ENCODE measurements at regions not wholly inside any gene's neighbourhood (a gene's known extent, or its start where the extent isn't known, plus 50 kb on each side); places are given as distances from the start of the nearest gene placed in this dataset.

GRCh38 chr9:7862170-7862569, 62.6 kb upstream of the DMAC1 start:
- no peaks in the 10 kb centered on the region for H3K36me3 Mint-ChIP-seq (ENCODE audit: low read depth)
- no peak for DNase-seq (ENCODE audit: low spot score)
- H3K4me1 Mint-ChIP-seq (ENCODE audit: low read depth): no peaks in the 10 kb centered on the region

DNA sequence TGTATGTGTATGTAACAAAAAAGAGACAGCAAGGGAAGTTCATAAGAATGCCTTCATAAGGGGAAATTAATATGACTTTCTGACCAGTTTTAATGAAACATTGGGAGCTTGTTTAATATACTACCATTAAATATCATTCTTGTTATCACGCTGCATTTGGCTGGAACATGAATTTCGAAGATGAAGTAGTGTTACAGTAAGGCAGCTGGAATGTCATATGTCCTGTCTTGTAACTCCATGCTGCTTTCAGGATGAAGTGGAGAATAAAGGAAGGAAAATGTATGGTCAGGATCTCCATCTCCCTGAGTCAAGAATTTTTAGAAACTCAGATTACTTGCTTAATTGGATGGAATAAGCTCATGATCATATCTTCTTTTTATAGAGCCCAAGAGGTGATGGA, 61.5 kb upstream of the DMAC1 start:
- H3K27me3 Mint-ChIP-seq (ENCODE audit: low read depth): no peaks in the 10 kb centered on the region
- no peaks in the 10 kb centered on the region for H3K4me1 Mint-ChIP-seq (ENCODE audit: low read depth)
- H3K27ac Mint-ChIP-seq: no peak overlapping the region
- no peak for DNase-seq (ENCODE audit: low spot score)
- no peak overlapping the region for H3K4me3 Mint-ChIP-seq
- no peaks in the 10 kb centered on the region for H3K9me3 Mint-ChIP-seq
- H3K36me3 Mint-ChIP-seq (ENCODE audit: low read depth): no peaks in the 10 kb centered on the region

More at GRCh38 chr9:7862170-7862569, 62.6 kb upstream of the DMAC1 start:
- H3K9me3 Mint-ChIP-seq: no peaks in the 10 kb centered on the region
- no peak overlapping the region for H3K27ac Mint-ChIP-seq
- no peaks in the 10 kb centered on the region for H3K27me3 Mint-ChIP-seq (ENCODE audit: low read depth)
- no peak overlapping the region for H3K4me3 Mint-ChIP-seq

GRCh38 chr9:7860335-7860709, 60.7 kb upstream of the DMAC1 start:
- H3K36me3 Mint-ChIP-seq (ENCODE audit: low read depth): no peaks in the 10 kb centered on the region

GRCh38 chr9:7859701-7860334, 60.2 kb upstream of the DMAC1 start:
- H3K9me3 Mint-ChIP-seq: no peaks in the 10 kb centered on the region
- no peaks in the 10 kb centered on the region for H3K36me3 Mint-ChIP-seq (ENCODE audit: low read depth)
- H3K4me3 Mint-ChIP-seq: no peak overlapping the region
- DNase-seq (ENCODE audit: low spot score): no peak
- H3K27me3 Mint-ChIP-seq (ENCODE audit: low read depth): no peaks in the 10 kb centered on the region
- no peaks in the 10 kb centered on the region for H3K4me1 Mint-ChIP-seq (ENCODE audit: low read depth)
- no peak overlapping the region for H3K27ac Mint-ChIP-seq

More at GRCh38 chr9:7860335-7860709, 60.7 kb upstream of the DMAC1 start:
- no peak overlapping the region for H3K4me3 Mint-ChIP-seq
- H3K4me1 Mint-ChIP-seq (ENCODE audit: low read depth): no peaks in the 10 kb centered on the region
- no peaks in the 10 kb centered on the region for H3K9me3 Mint-ChIP-seq
- DNase-seq (ENCODE audit: low spot score): no peak
- no peak overlapping the region for H3K27ac Mint-ChIP-seq
- H3K27me3 Mint-ChIP-seq (ENCODE audit: low read depth): no peaks in the 10 kb centered on the region

GRCh38 chr9:7858166-7858565, 58.6 kb upstream of the DMAC1 start:
- no peak overlapping the region for H3K27ac Mint-ChIP-seq
- H3K4me3 Mint-ChIP-seq: no peak overlapping the region
- H3K36me3 Mint-ChIP-seq (ENCODE audit: low read depth): no peaks in the 10 kb centered on the region
- no peaks in the 10 kb centered on the region for H3K9me3 Mint-ChIP-seq
- DNase-seq (ENCODE audit: low spot score): no peak
- H3K4me1 Mint-ChIP-seq (ENCODE audit: low read depth): no peaks in the 10 kb centered on the region
- no peaks in the 10 kb centered on the region for H3K27me3 Mint-ChIP-seq (ENCODE audit: low read depth)

GRCh38 chr9:7854763-7855162, 55.2 kb upstream of the DMAC1 start:
- Mint-ChIP-seq H3K27ac (no peak overlapping the region), H3K4me3 (no peak overlapping the region), H3K9me3 (no peaks in the 10 kb centered on the region), H3K27me3 (ENCODE audit: low read depth) (no peaks in the 10 kb centered on the region), H3K36me3 (ENCODE audit: low read depth) (no peaks in the 10 kb centered on the region), H3K4me1 (ENCODE audit: low read depth) (no peaks in the 10 kb centered on the region)
- DNase-seq (ENCODE audit: low spot score): no peak

Measured in T-helper 2 cell treated with Interferon-gamma antibody and Interleukin-4, amounts not matched to agents 5 μg/mL and 100 μg/mL, for 36 hours (primary cell).